SH-SY5Y (cell line): ENCODE measurements at regions not wholly inside any gene's neighbourhood (a gene's known extent, or its start where the extent isn't known, plus 50 kb on each side); places are given as distances from the start of the nearest gene placed in this dataset.

Source experiments
- GATA2 ChIP-seq: IDR thresholded peaks from 2 replicates; pipeline ENCODE4 v1.6.1; 2011; ENCODE audit warnings: mild to moderate bottlenecking, low read depth, low read length
- GATA3 ChIP-seq: IDR thresholded peaks from 2 replicates; pipeline ENCODE4 v1.6.1; 2011; ENCODE audit warnings: low read depth, mild to moderate bottlenecking, low read length, moderate library complexity

- TF ChIP-seq GATA2 = no peak
- no peak for TF ChIP-seq GATA3
Observed at GRCh38 chr2:146785101-146785500, 1059.7 kb upstream of the ACVR2A start.
